SU-DHL-6 (cell line): ENCODE measurements at regions not wholly inside any gene's neighbourhood (a gene's known extent, or its start where the extent isn't known, plus 50 kb on each side); places are given as distances from the start of the nearest gene placed in this dataset.

Experiments used
- H2AFZ ChIP-seq: fragments of 200-600 bp; sonication (generic); 2 replicates; pipeline ENCODE4 v1.6.1; 2014; ENCODE audit warnings: low read depth, mild to moderate bottlenecking, moderate library complexity, mixed read lengths, antibody characterized with exemption, low read length; ENCODE audit not compliant: severe bottlenecking
- H3F3A ChIP-seq: fragments of 200-600 bp; shearing (Covaris generic); 2 replicates; pipeline ENCODE4 v1.6.0; 2016; ENCODE audit warnings: antibody characterized with exemption, mild to moderate bottlenecking; ENCODE audit not compliant: insufficient read depth
- H3K27ac ChIP-seq: fragments of 200-600 bp; sonication (generic); 2 replicates; pipeline ENCODE4 v1.5.1; 2016; ENCODE audit warnings: low read depth, mild to moderate bottlenecking, low read length, moderate library complexity, mixed read lengths
- H3K27me3 ChIP-seq: fragments of 200-600 bp; sonication (generic), shearing (Covaris generic); 2 replicates; pipeline ENCODE4 v1.6.0; 2014; ENCODE audit warnings: mild to moderate bottlenecking, low read length
- H3K36me3 ChIP-seq: fragments of 200-600 bp; sonication (generic); 2 replicates; pipeline ENCODE4 v1.6.1; 2014; ENCODE audit warnings: mild to moderate bottlenecking, low read length, mixed read lengths
- H3K4me2 ChIP-seq: fragments of 300-600, 200-600 bp; shearing (Covaris generic), sonication (generic); 2 replicates; pipeline ENCODE4 v1.6.0; 2014; ENCODE audit warnings: low read length, low read depth, mild to moderate bottlenecking; ENCODE audit not compliant: poor library complexity, severe bottlenecking
- H3K4me3 ChIP-seq: fragments of 200-600 bp; sonication (generic); 2 replicates; pipeline ENCODE4 v1.5.1; 2014; ENCODE audit warnings: antibody characterized with exemption, low read length, mild to moderate bottlenecking, mixed read lengths; ENCODE audit not compliant: insufficient read depth, poor library complexity, severe bottlenecking
- H3K79me2 ChIP-seq: fragments of 200-600 bp; sonication (generic); 2 replicates; pipeline ENCODE4 v1.6.1; 2014; ENCODE audit warnings: mild to moderate bottlenecking, low read length, moderate library complexity; ENCODE audit not compliant: insufficient read depth
- H3K9ac ChIP-seq: fragments of 200-600 bp; sonication (generic); 2 replicates; pipeline ENCODE4 v1.7.0; 2014; ENCODE audit warnings: mild to moderate bottlenecking, low read length
- H3K9me2 ChIP-seq: fragments of 200-600 bp; sonication (generic); replicated peaks from 2 replicates; pipeline ENCODE4 v1.6.1; 2014; ENCODE audit warnings: low read length; ENCODE audit not compliant: insufficient read depth
- H3K9me3 ChIP-seq: fragments of 200-600 bp; sonication (generic); 2 replicates; pipeline ENCODE4 v1.6.1; 2014; ENCODE audit warnings: low read length, mixed read lengths; ENCODE audit not compliant: insufficient read depth
- H4K20me1 ChIP-seq: fragments of 200-600 bp; sonication (generic); 2 replicates; pipeline ENCODE4 v1.6.1; 2014; ENCODE audit warnings: low read depth, mild to moderate bottlenecking, antibody characterized with exemption, low read length, moderate library complexity, mixed read lengths
- CTCF ChIP-seq: fragments of 200-600 bp; sonication (generic); IDR thresholded peaks from one replicate; pipeline ENCODE4 v1.5.1; 2017; ENCODE audit warnings: antibody characterized with exemption, mild to moderate bottlenecking, low read length, moderate library complexity; ENCODE audit not compliant: insufficient read depth, poor library complexity, severe bottlenecking
- EZH2phosphoT487 ChIP-seq: fragments of 200-600 bp; sonication (generic), shearing (Covaris generic); conservative IDR thresholded peaks from 2 replicates; pipeline ENCODE4 v1.6.1; 2018; ENCODE audit warnings: mild to moderate bottlenecking, antibody characterized with exemption, low read length, moderate library complexity, mixed read lengths

- no peaks in the 10 kb centered on the region for H3K79me2 ChIP-seq
- H3F3A ChIP-seq, result no peaks in the 10 kb centered on the region
- TF ChIP-seq EZH2phosphoT487, result no peak
- TF ChIP-seq CTCF, result no peak
- peak overlapping the region; percentile 7 for H2AFZ ChIP-seq
- no peak overlapping the region for H3K27ac ChIP-seq
- no peaks in the 10 kb centered on the region for H3K27me3 ChIP-seq
- no peaks in the 10 kb centered on the region for H3K36me3 ChIP-seq
- H3K9ac ChIP-seq, result no peak overlapping the region
- H3K9me2 ChIP-seq, result no peaks in the 10 kb centered on the region
- no peak overlapping the region for H3K4me2 ChIP-seq
- H3K4me3 ChIP-seq, result no peak overlapping the region
- H4K20me1 ChIP-seq, result no peaks in the 10 kb centered on the region
- H3K9me3 ChIP-seq, result no peaks in the 10 kb centered on the region
Measured at GRCh38 chr13:105272660-105273631, 1262.5 kb downstream of the EFNB2 start.

- no peak overlapping the region for H2AFZ ChIP-seq
- no peak overlapping the region for H3K4me2 ChIP-seq
- no peaks in the 10 kb centered on the region for H3K79me2 ChIP-seq
- H3K27me3 ChIP-seq, result no peaks in the 10 kb centered on the region
- no peak overlapping the region for H3K9ac ChIP-seq
- no peaks in the 10 kb centered on the region for H3F3A ChIP-seq
- no peak overlapping the region for H3K4me3 ChIP-seq
- no peaks in the 10 kb centered on the region for H4K20me1 ChIP-seq
- H3K9me2 ChIP-seq, result no peaks in the 10 kb centered on the region
- H3K36me3 ChIP-seq, result no peaks in the 10 kb centered on the region
- no peak for TF ChIP-seq CTCF
- no peak for TF ChIP-seq EZH2phosphoT487
- no peak overlapping the region for H3K27ac ChIP-seq
- H3K9me3 ChIP-seq, result no peaks in the 10 kb centered on the region
Measured at GRCh38 chr13:105266615-105267014, 1268.8 kb downstream of the EFNB2 start.

DNA sequence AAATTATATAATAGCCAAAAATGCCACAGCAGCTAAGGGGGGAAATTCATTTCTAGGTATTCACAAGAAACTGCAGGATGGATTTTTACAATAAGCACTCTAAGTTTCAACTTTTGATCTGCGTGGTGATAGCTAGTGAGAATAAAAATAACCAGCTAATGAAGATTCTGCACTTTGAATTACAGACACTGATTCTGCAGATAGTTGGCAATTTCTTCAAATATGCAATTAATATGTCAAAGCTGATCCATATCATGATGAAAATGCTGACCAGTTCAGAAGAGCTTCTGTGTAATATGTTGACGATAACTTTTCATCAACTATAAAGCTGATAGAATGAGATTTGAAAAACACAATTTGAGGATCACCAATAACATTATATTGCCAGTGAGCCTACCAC, 1272.9 kb downstream of the EFNB2 start:
- no peaks in the 10 kb centered on the region for H3K79me2 ChIP-seq
- TF ChIP-seq EZH2phosphoT487, result no peak
- TF ChIP-seq CTCF, result no peak
- H3K9me3 ChIP-seq, result no peaks in the 10 kb centered on the region
- H3K36me3 ChIP-seq, result no peaks in the 10 kb centered on the region
- H3K4me3 ChIP-seq, result no peak overlapping the region
- no peak overlapping the region for H3K27ac ChIP-seq
- no peaks in the 10 kb centered on the region for H4K20me1 ChIP-seq
- H3F3A ChIP-seq, result no peaks in the 10 kb centered on the region
- no peaks in the 10 kb centered on the region for H3K9me2 ChIP-seq
- no peak overlapping the region for H3K9ac ChIP-seq
- H3K4me2 ChIP-seq, result no peak overlapping the region
- H3K27me3 ChIP-seq, result no peaks in the 10 kb centered on the region
- no peak overlapping the region for H2AFZ ChIP-seq
